AG10803 (cell line): ENCODE measurements at regions not wholly inside any gene's neighbourhood (a gene's known extent, or its start where the extent isn't known, plus 50 kb on each side); places are given as distances from the start of the nearest gene placed in this dataset.

Source experiments
- DNase-seq: peaks from one replicate; pipeline ENCODE4 v3.0.0; 2010; ENCODE audit warnings: low read depth
- H3K4me3 ChIP-seq: 2 replicates; pipeline ENCODE4 v1.5.1; 2011; ENCODE audit warnings: mild to moderate bottlenecking, low read length, control low read depth
- CTCF ChIP-seq: conservative IDR thresholded peaks from 2 replicates; pipeline ENCODE4 v1.5.1; 2011; ENCODE audit warnings: mild to moderate bottlenecking, low read length, control low read depth, inconsistent platforms

DNA sequence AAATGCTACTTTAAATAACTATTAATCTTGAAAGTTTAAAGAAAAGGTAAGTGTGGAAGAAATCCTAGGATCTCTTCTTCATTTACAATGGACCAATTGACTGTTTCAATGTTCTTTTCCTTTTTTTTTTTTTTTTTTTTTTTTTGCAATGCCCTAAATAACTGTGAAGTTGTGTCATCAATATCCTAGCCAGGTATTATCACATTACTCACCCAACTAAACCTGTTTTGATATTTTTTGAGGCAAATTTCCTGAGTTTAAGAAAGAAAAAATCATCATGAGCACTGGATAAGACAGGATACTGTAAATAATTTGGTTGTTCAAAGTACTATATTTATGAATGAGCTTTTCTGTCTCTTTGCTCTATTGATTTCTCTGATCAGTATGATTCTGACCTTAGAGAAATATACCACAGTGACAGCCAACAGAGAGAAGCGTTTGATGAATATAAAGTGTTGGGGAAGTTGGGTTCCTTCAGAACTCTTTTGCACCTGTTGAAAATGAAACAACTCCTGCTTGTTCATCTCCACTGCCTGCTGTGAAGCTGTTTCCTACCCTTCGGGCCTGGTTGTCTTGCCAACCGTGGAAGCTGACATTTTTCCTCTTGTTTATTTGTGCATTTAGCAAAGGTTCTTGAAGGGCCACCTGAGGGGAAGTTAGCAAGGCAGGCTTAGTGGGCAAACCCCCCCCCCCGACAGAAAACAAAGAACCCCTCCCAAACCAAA, 1220.5 kb upstream of the SLC10A2 start:
- no peak overlapping the region for H3K4me3 ChIP-seq
- no peak for TF ChIP-seq CTCF
- DNase-seq: no peak

DNA sequence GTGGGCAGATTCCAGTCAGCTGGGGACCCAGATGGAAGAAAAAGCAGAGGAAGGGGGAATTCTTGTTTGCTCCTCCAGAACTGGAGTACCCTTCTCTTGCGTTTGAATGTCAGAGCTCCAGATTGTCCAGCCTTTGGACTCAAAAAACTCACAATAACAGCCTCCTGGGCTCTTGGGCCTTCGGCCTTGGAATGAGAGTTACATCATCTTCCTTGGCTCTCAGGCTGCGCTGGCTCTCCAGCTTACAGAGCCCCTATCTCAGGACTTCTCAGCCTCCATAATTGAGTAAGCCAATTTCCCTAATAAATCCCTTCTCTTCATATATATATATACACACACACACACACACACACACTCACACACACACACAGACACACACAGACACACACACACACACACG, 1215.7 kb upstream of the SLC10A2 start:
- TF ChIP-seq CTCF: no peak

GRCh38 chr13:104270731-104271130, 1204.5 kb upstream of the SLC10A2 start:
- no peak for DNase-seq
- no peak for TF ChIP-seq CTCF
- no peak overlapping the region for H3K4me3 ChIP-seq

More for the DNA sequence above, 1215.7 kb upstream of the SLC10A2 start:
- H3K4me3 ChIP-seq: no peak overlapping the region
- no peak for DNase-seq

- DNase-seq: no peak
- no peak overlapping the region for H3K4me3 ChIP-seq
- TF ChIP-seq CTCF: no peak
These were observed 1201.1 kb upstream of the SLC10A2 start for GRCh38 chr13:104267206-104267811.

GRCh38 chr13:104256701-104257100, 1190.5 kb upstream of the SLC10A2 start:
- no peak for TF ChIP-seq CTCF
- DNase-seq: no peak

DNA sequence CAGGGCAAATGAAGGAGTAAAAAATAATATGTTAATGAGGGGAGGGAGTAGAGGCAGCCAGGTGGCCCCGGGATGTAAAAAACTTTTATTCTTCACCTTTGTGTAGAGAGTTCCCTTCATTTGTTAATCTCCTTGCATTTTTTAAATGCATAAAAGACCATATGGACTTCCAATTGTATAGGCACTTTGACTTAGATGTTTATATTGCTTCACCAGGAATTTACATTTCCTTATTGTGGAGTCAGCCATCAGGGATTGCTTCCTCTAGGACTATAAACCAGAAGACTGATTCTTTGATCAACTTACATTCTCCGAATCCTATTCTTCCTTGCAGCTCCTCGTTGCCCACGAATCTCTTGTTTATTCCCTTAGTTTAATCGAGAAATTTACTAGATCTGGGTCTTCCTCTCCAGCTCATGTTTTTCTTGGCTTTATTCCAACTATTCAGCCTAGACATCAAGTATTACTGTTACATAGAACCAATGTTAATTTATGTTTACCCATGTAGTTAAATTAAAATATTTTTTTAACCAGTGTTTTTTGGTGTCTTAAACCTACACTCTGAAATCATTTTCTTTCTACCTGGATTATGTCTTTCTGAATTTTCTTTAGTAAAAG, 1187.0 kb upstream of the SLC10A2 start:
- H3K4me3 ChIP-seq: no peak overlapping the region
- TF ChIP-seq CTCF: no peak
- DNase-seq: no peak

More at GRCh38 chr13:104256701-104257100, 1190.5 kb upstream of the SLC10A2 start:
- no peak overlapping the region for H3K4me3 ChIP-seq

- no peak overlapping the region for H3K4me3 ChIP-seq
- no peak for DNase-seq
- TF ChIP-seq CTCF: no peak
These were observed 1185.7 kb upstream of the SLC10A2 start for GRCh38 chr13:104251931-104252330.
